ENCODE measurements at regions not wholly inside any gene's neighbourhood (a gene's known extent, or its start where the extent isn't known, plus 50 kb on each side); places are given as distances from the start of the nearest gene placed in this dataset.

DNA sequence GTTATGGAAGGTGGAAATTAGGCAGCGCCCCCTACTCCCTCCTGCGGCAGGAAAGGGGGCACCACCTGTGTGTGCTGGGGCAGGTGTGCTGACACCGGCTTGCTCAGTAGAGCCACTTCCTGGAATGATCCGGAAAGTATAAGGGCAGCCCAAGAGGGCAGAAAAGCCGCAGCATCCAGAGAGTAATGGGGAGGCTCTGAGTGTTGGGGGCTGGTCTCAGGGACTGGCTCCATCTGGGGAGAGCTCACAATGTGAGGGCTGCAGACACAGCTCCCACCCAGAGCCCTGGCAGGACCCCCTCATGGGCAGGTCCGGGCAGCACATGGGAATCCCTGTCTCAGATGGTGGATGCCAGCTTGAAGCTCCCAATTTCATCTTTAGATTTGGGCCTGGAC is 187.6 kb upstream of the C14orf180 start:
- TF ChIP-seq, protein P1, sequence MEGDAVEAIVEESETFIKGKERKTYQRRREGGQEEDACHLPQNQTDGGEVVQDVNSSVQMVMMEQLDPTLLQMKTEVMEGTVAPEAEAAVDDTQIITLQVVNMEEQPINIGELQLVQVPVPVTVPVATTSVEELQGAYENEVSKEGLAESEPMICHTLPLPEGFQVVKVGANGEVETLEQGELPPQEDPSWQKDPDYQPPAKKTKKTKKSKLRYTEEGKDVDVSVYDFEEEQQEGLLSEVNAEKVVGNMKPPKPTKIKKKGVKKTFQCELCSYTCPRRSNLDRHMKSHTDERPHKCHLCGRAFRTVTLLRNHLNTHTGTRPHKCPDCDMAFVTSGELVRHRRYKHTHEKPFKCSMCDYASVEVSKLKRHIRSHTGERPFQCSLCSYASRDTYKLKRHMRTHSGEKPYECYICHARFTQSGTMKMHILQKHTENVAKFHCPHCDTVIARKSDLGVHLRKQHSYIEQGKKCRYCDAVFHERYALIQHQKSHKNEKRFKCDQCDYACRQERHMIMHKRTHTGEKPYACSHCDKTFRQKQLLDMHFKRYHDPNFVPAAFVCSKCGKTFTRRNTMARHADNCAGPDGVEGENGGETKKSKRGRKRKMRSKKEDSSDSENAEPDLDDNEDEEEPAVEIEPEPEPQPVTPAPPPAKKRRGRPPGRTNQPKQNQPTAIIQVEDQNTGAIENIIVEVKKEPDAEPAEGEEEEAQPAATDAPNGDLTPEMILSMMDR (conservative IDR thresholded peaks at IDR 0.05; ENCODE audit: low read depth in 2 of 2) = peak in 1 of 2 experiments; percentile 20; a peak in 1 of 4 replicates
- no peak for TF ChIP-seq EZH2phosphoT487 (IDR thresholded peaks at IDR 0.05; ENCODE audit: unreplicated experiment)
- TF ChIP-seq CREB1 (CRISPR knock-in tag; IDR thresholded peaks at IDR 0.05; ENCODE audit: low read depth) = no peak
- no peak for TF ChIP-seq EZH2 (IDR thresholded peaks at IDR 0.05; ENCODE audit: low read depth, unreplicated experiment)
- no peak for TF ChIP-seq STAT1 (IDR thresholded peaks at IDR 0.05; ENCODE audit: unreplicated experiment)
- TF ChIP-seq POLR2AphosphoS5 (IDR thresholded peaks at IDR 0.05; ENCODE audit: low read depth) = no peak

All from GM23338 (cell line).